ENCODE measurements at regions not wholly inside any gene's neighbourhood (a gene's known extent, or its start where the extent isn't known, plus 50 kb on each side); places are given as distances from the start of the nearest gene placed in this dataset.

DNA sequence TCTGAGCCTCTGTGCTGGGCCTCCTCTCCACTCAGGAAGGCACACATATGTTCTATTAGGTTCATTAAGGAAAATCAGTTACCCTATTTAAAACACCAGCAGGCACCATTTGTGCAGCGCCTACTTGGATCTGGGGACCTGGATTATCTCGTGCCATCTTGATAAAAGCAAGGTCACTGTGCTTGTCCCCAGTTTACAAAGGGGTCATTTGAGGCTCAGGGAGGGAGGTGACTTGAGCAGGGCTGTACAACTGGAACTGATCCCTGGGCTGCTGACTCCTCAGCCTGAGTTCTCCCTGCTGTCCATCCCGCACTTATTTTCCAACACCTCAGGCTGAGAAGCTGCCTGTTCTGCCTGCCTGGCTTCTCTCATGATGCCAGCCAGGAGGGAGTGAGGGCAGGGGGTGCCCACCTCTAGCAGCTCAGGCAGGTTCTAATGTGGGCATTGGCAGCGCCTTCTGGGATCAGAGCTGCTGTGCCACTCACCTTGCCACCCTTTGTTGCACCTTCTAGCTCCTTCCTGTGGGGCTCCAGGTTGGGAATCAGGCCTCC lies 120.3 kb downstream of the GLI2 start:
- 85 to 94% (median 93%) methylated on average over 4 of the region's 4 CpGs for WGBS, 3 donors
- no peak for ATAC-seq
- Histone ChIP-seq H3K4me3 (no peak overlapping the region), H3K27ac (no peak overlapping the region), H3K36me3 (ENCODE audit: insufficient read depth in 1 of 2, low read depth in 1 of 2) (no peaks in the 10 kb centered on the region), H3K9me3 (no peaks in the 10 kb centered on the region), H3K27me3 (ENCODE audit: insufficient read depth in 3 of 3, low read length in 2 of 3) (no peaks in the 10 kb centered on the region), H3K4me1 (no peaks in the 10 kb centered on the region)
- TF ChIP-seq, protein P1, sequence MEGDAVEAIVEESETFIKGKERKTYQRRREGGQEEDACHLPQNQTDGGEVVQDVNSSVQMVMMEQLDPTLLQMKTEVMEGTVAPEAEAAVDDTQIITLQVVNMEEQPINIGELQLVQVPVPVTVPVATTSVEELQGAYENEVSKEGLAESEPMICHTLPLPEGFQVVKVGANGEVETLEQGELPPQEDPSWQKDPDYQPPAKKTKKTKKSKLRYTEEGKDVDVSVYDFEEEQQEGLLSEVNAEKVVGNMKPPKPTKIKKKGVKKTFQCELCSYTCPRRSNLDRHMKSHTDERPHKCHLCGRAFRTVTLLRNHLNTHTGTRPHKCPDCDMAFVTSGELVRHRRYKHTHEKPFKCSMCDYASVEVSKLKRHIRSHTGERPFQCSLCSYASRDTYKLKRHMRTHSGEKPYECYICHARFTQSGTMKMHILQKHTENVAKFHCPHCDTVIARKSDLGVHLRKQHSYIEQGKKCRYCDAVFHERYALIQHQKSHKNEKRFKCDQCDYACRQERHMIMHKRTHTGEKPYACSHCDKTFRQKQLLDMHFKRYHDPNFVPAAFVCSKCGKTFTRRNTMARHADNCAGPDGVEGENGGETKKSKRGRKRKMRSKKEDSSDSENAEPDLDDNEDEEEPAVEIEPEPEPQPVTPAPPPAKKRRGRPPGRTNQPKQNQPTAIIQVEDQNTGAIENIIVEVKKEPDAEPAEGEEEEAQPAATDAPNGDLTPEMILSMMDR (IDR thresholded peaks at IDR 0.05), result no peak
- DNase-seq, result no peak
- intact Hi-C loops (cut with DNase I), result loop anchor here in 1 of 2 donors (10.0 kb wide), 1 partner anchor 209 kb away; no protein-coding TSS in a partner anchor

GRCh38 chr2:120856421-120856862 lies 120.8 kb downstream of the GLI2 start:
- intact Hi-C loops (cut with DNase I), result loop anchor here in 1 of 2 donors (10.0 kb wide), 1 partner anchor 208 kb away; no protein-coding TSS in a partner anchor
- Histone ChIP-seq H3K4me1 (no peaks in the 10 kb centered on the region), H3K27me3 (ENCODE audit: insufficient read depth in 3 of 3, low read length in 2 of 3) (no peaks in the 10 kb centered on the region), H3K36me3 (ENCODE audit: insufficient read depth in 1 of 2, low read depth in 1 of 2) (no peaks in the 10 kb centered on the region), H3K9me3 (no peaks in the 10 kb centered on the region), H3K27ac (no peak overlapping the region), H3K4me3 (no peak overlapping the region)
- peak in 1 of 4 donors; percentile 22 for ATAC-seq
- no peak for DNase-seq
- WGBS, 3 donors, result 70 to 85% (median 74%) methylated on average over 13 of the region's 13 CpGs
- TF ChIP-seq, protein P1 (IDR thresholded peaks at IDR 0.05), result peak; percentile 6

- TF ChIP-seq, protein P1 (IDR thresholded peaks at IDR 0.05), result no peak
These were observed 121.8 kb downstream of the GLI2 start for GRCh38 chr2:120857422-120857821.

DNA sequence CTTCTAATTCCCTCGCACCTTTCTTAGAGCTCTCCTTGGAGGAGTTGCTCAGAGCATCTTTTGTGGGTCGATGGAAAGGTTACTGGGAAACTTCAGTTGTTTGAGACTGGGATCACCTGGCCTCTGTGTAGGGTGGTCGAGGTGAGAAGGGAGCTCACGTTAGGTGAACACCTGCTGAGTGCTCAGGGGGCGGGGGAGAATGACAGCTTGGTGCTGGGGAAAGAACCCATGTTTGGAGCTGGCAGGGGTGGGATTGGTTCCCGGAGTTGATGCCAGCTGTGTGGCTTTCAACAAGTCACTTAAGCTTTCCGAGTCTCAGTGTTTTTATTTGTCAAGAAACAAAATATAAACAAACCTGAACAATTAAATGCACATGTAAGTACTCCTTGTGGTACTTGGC lies 122.3 kb downstream of the GLI2 start:
- H3K36me3 ChIP-seq (ENCODE audit: insufficient read depth in 1 of 2, low read depth in 1 of 2), result no peaks in the 10 kb centered on the region
- H3K27ac ChIP-seq, result no peak overlapping the region
- H3K27me3 ChIP-seq (ENCODE audit: insufficient read depth in 3 of 3, low read length in 2 of 3), result no peaks in the 10 kb centered on the region
- TF ChIP-seq, protein P1 (IDR thresholded peaks at IDR 0.05), result no peak
- ATAC-seq (no peak), DNase-seq (no peak)
- intact Hi-C loops (cut with DNase I), result loop anchor here in 1 of 2 donors (10.0 kb wide), 1 partner anchor 207 kb away; no protein-coding TSS in a partner anchor
- WGBS, 3 donors, result 73 to 80% (median 77%) methylated on average over 7 of the region's 7 CpGs
- no peaks in the 10 kb centered on the region for H3K9me3 ChIP-seq
- H3K4me1 ChIP-seq, result no peaks in the 10 kb centered on the region
- H3K4me3 ChIP-seq, result no peak overlapping the region

More at GRCh38 chr2:120857422-120857821, 121.8 kb downstream of the GLI2 start:
- Histone ChIP-seq H3K36me3 (ENCODE audit: insufficient read depth in 1 of 2, low read depth in 1 of 2) (no peaks in the 10 kb centered on the region), H3K27me3 (ENCODE audit: insufficient read depth in 3 of 3, low read length in 2 of 3) (no peaks in the 10 kb centered on the region), H3K4me1 (no peaks in the 10 kb centered on the region), H3K9me3 (no peaks in the 10 kb centered on the region), H3K27ac (no peak overlapping the region), H3K4me3 (no peak overlapping the region)
- ATAC-seq (no peak), DNase-seq (no peak)
- 99 to 100% (median 99%) methylated on average over 2 to 4 of the region's 4 CpGs for WGBS, 3 donors
- intact Hi-C loops (cut with DNase I), result loop anchor here in 1 of 2 donors (10.0 kb wide), 1 partner anchor 207 kb away; no protein-coding TSS in a partner anchor

All from psoas muscle (tissue), 7 donors.